IPS-18c (cell line): ENCODE measurements at regions not wholly inside any gene's neighbourhood (a gene's known extent, or its start where the extent isn't known, plus 50 kb on each side); places are given as distances from the start of the nearest gene placed in this dataset.
A peak's percentile ranks its signal among the peaks of the same experiment; 100 is the strongest.

ENCODE experiments used
- H3K4me3 ChIP-seq: 2 replicates; pipeline ENCODE4 v1.7.0; 2013; ENCODE audit warnings: low read depth, mild to moderate bottlenecking, low read length, moderate library complexity; ENCODE audit not compliant: insufficient read depth
- H3K9me3 ChIP-seq: one replicate; pipeline ENCODE4 v1.6.1; 2013; ENCODE audit warnings: mild to moderate bottlenecking, low read length, moderate library complexity; ENCODE audit not compliant: control insufficient read depth, insufficient read depth

DNA sequence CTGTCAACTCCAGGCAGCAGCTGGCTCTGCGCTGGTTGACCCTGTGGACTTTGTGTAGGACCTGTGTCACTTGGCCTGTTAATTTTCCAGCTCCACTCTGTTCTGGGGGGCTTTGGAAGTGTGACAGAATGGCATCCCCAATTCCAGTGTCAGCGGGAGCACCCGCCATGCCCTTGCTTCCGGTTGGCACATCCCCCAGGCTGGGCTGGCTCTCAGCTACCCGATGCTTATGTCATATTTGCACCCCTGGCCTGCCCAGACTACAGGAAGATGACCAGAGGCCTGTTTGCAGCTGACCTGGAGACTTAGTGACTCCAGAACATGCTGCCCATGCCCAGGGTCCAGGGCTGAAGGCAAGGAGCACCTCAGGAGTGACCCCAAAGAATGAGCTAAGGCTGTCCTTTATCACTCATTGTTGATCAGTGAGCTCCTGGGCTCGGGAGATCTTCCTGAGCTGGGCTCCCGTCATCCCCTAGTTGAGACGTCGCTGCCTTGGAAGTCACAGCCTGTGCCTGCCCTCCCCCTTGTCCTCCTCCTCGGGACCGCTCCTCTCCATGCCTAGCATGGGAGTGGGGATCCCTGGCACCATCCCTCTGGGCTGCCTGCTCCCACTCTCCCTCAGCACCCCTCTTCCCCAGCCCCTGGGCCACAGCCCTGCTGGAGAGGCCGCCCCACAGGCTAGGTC lies 163.4 kb upstream of the RTL1 start:
- Histone ChIP-seq H3K4me3 (no peak overlapping the region), H3K9me3 (no peaks in the 10 kb centered on the region)

DNA sequence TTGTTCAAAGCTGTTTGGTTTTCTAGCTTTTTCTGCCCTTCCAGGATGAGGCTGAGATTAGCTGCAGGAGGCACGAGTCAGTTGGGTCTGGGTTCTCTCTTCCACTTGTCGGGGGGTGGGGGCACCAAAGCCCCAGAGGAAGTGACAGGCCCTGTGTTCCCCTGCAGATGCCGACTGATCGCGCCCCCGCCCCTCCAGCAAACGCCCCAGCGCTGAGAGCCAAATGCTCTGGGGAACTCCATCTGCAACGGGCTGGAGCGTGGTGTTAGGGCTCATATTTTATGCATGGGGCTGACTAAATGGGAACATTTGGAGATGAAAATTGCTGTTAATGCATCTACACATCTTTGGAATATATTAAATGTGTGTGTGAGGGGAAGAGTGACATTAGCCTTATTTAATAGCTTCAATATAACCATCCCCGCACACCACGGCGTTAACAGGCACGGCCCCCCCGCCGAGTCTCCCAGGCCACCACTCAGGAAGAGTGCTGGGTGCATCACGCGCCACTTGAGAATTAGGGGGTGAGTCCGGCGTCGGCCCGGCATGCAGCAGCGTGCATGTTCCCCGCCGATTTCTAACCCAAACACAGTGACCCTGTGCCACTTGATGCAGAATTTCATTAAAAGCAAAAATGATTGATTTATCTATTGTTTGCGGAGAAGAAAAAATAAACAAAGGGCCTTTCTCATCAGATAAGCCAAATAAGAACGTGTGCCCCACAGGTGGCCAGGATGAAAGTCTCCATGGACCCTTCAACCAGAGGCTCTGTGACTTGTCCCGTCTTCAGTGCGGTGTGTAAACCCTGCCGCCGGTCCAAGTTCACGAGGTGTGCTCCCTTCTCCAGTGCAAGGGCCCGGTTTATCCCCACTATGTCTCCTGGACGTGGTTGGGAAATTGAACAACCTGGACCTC lies 165.0 kb upstream of the RTL1 start:
- H3K4me3 ChIP-seq, result no peak overlapping the region
- peaks cover 2% of the 10 kb centered on the region for H3K9me3 ChIP-seq

DNA sequence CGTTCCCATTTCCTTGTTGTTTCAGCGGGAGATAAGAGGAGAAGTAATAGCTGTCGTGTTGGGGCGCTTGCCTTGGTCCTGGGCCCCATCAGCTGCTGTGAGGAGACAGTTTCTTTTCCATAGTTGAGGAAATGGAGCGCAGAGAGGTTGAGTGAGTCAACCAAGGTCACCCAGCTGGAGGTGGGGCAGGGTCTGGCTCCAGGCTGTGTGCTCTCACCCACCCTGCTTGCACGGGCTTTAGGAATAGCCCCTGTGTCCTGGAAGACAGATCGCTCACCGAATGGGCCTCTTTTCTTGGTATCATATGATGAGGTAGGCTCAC lies 165.7 kb upstream of the RTL1 start:
- Histone ChIP-seq H3K4me3 (no peak overlapping the region), H3K9me3 (peaks cover 2% of the 10 kb centered on the region)

DNA sequence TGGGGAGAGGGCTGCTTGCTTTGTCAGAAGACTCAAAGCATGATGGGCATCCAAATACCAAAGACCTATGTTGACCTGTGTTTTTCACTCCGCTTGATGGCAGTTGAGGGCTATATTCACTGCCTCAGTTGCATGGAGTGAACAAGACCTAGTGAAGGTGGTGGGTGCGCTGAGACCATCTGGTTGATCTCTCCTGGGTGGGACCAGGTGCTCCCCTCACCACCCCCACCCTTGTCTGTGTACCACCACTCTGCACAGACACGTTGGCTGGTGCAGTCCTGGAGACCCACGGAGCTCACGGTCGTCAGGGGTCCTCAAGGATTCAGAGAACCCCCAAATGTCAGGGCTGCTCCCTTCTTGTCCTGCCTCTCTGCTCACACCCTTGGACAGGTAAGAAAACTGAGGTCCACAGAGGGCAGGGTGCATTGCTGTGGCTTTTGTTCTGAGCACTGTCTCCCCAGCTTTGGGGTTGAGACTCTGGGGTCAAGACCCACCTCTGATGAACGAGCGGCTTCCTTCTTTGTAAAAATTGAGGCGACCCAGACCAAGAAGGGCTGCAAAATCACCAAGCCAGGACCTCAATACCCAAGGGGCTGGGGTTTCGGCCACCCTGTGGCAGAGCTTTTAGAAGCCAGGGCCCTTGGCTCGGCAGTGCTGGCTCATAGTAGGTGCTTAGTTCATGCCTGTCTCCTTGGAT lies 166.3 kb upstream of the RTL1 start:
- peaks cover 2% of the 10 kb centered on the region for H3K9me3 ChIP-seq
- no peak overlapping the region for H3K4me3 ChIP-seq

DNA sequence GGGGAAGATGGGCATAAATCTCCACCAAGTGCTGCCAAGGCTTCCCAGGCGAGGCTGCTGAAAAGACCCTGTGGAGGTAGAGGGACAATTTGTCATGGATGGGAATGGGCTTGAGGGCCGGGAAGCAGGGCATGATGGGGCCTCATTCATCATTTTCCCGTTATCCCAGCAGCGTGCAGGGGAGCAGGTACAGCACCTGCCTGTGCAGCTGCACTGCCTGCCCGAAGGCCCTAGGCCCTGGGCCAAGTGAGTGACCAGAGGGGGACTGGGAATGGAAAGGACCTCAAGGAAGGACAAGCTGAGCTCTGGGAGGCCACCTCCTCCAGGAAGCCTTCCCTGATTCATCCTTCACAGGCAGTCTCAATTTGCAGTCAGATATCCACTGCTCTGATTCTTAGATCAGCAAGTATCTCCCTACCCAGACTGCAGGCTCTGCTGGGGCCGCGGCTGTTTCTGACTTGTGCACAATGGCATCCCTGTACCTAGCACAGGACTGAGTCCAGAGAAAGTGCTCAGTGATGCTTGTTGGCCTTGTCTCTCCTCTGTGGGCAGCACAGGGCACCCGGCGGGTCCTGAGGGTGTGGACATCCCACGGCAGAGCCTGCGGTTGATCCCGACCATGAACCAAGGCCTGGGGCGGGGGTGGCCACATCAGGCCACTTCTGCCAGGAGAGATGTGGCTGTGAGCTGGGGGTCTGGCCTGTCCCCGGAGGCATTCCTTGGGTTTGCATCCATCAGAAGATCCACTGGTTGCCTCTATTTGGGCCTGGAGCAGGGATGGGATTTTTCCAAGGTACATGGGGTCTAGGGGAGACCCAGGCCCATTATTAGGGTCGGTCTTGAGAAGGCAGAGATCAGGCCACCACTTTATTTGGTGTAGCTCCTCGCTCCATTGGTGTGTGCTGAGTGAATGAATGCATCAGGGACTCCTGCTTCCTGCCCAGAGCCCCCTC lies 167.3 kb upstream of the RTL1 start:
- Histone ChIP-seq H3K9me3 (peaks cover 2% of the 10 kb centered on the region), H3K4me3 (no peak overlapping the region)

DNA sequence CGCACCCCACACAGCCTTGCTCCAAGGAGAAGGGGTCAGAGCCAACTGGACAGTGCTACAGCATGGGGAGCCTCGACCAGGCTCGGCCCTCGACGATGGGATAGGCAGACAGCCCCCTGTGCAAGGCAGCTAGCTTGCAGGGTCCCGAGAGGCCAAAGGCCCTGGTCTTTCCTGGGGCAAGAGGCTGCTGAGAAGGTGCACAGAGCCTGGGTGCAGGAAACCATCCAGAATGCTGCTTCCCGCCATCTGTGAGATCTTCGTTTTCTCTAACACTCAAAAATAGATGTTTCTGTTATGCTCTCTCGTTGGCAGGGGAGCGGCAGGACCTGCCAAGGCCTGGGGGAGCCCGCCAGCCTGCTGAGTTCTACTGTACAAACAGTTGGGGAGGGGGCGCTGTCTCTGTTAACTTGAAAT lies 168.0 kb upstream of the RTL1 start:
- H3K9me3 ChIP-seq, result peaks cover 2% of the 10 kb centered on the region
- H3K4me3 ChIP-seq, result no peak overlapping the region

DNA sequence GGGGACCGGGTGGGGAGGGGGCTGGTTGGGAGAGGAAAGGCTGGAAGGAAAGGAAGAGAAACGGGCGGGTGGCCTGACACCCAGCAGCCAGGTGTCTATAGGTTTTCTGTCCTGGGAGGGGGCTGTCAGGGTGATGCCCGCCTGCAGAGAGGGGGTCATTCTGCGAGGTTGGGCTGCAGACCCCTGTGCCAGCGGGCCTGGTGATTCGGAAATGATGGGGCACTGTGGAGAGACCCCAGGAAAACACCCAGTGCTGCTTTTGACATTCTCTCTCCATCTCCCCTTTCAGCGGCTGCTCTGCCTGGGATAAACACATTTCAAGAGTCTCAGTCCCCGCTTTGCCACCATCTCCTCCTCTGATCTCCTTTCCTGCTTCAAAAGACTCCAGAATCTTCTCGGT lies 168.5 kb upstream of the RTL1 start:
- H3K9me3 ChIP-seq, result peaks cover 2% of the 10 kb centered on the region
- no peak overlapping the region for H3K4me3 ChIP-seq

DNA sequence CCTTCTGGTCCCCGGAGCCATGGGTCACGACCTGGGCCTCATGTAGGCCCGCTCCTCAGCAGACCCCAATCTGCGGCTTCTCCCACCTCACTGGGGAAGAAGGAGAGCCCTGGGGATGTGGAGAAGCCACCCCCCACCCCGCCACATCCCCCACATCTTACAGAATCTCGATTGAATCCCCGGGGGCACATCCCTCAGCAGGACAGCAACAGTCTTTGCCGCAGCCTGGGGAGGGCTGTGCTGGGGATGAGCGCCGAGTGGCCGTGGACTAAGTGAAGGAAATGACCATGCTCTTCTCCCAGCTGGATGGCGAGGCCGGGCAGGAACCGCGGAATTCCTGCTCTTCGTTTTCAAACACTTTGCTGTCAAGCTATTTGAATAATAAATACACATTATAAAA lies 169.0 kb upstream of the RTL1 start:
- peaks cover 2% of the 10 kb centered on the region for H3K9me3 ChIP-seq
- no peak overlapping the region for H3K4me3 ChIP-seq

DNA sequence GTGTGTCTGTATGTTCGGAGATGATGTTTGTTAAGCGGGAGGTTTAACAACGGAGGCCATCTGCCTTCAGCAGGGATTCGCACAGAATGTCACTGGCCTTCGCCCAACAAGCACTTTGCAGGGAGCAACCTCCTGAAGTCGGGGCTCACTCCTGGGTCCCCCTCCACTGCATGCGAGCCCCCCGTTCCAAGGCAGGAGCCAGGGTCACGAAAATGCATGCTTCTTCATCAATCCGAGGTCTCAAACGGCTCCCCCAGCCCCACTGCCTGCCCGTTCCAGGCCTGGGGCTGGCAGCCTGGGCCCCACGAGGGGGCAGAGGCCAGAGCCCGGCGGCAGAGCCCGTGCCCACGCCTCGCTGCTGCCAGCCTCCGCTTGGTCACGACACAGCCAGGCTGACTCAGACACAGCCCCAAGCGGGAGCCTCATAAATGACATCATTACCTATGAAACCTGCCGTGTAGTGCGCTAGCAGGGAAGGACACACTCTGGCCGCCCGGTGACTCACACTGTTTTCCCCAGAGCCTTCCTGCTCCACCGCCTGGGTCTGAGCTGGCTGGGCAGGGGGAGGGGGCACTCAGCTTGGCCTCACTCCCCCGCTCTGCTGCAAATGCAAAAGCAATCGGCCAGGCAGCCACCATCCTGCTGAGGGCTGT lies 169.5 kb upstream of the RTL1 start:
- H3K4me3 ChIP-seq, result no peak overlapping the region
- H3K9me3 ChIP-seq, result peaks cover 2% of the 10 kb centered on the region

DNA sequence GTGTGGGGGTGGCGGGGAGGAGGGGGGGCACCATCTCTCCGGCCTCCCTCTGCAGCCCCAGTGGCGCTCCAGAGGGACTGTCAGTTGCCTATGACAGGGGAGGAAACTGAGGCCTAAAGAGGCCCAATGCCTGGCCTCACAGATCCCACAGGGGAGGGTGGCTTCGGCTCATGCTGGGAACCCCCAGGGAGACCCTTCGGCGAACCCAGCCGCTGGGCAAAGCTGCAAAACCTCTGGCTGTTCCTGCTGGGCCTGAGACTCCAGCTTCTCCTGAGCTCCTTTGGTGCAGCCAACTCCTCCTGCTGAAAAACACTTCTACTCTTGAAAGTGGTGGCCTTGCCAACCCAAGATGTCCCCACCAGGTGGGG lies 170.1 kb upstream of the RTL1 start:
- H3K4me3 ChIP-seq, result no peak overlapping the region
- H3K9me3 ChIP-seq, result peaks cover 2% of the 10 kb centered on the region

DNA sequence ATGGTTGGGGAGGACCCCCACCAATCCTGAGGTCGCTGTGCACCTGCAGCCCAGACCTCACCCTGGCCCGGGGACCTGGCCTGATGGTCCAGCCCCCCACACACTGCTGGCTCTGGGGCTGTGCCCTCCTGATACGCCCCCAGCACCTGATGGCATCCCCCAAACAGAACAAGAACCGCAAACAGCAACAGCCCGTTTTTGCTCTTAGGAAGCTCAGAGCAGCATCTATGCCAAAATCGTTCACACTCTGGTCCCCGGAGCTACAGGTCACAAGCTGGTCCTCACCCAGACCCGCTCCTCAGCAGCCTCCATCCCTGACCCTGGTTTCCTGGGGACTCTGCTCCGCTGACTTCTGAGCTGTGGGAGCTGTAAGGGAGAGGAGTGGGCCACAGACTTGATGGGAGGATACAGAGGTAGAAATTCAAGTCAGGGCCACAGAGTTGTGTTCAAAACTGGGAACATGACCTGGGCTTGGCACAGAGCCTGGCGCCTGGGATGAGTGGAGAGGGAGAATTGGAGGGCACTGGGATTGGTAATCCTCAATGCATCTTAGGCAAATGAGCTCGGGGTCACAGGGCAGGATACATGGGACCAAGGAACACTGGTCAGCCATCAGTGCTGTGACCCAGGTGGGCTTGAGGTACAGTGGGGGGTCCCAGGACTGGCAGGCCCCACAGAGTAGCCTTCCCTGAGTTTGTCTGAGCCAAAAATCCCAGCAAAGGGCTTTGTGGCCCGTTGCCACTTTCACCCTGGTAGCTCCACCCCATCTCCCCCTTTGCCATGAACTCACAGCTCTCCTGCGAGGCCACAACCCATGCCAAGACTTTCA lies 170.9 kb upstream of the RTL1 start:
- Histone ChIP-seq H3K9me3 (peaks cover 2% of the 10 kb centered on the region), H3K4me3 (no peak overlapping the region)

DNA sequence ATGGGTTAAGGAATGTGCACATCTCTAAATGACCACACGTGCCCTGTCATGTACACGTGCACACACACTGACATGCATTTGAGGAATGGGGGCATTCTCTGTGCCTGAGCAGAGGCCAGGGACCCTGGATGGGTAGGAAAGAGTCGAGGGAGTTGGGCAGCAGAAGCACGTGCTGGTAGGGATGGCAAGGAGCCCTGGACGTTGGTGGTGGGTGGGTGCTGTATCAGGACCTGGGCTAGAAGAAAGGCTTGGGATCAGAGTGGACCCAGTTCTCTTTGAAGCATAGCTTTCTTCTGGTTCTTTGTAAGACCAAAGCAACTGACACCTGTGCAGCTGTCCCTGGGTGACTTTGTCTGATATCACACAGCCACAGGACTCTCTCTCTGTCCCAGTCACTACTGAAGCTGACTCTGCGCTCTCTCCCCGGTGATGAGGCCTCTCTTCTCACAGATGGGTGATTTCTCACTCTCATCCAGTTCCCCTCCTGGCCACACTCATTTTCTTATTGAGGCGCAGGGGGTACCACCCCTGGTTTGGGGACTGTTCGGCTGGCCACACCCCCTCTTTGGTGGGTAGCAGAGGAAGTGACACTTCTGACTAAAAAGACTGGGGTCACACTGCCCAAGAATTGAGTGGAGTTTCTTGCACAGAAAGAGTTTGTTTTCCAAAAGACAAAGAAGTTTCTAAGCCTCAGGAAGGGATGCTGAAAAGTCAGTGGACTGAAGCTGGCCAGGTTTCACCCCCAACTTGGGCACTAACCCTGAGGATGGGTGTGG lies 171.7 kb upstream of the RTL1 start:
- Histone ChIP-seq H3K9me3 (peaks cover 2% of the 10 kb centered on the region), H3K4me3 (no peak overlapping the region)

DNA sequence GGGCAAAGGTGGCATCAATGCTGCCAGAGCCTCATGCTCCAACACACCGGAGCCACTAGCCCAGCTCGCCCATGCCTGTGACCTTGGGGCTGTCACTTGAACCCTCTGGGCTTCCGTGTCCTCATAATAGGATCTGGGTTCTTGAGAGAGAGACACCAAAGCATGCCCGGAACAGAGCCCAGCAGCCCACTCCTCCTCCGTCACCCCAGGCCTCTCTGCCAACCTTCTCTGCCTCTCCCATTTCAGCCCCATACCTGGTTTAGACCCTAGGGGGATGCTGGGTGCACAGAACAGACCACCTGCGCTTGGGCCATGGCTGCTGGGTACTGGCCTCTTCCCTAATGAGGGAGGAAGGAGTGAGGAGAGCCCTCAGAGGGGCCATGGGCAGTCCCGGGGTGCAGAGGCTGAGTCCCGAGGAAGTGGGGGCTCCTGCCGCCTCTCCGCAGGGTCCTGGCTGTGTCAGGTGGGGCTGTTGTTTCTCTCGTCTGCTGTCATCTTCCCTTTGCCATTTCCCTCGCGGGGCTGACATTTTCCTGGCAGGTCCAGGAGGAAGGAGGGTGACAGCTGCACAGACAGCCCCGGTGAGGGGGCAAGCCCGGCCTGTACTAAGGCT lies 172.4 kb upstream of the RTL1 start:
- H3K4me3 ChIP-seq, result no peak overlapping the region; the same call in 1 of the 2 replicates
- H3K9me3 ChIP-seq, result peaks cover 2% of the 10 kb centered on the region

DNA sequence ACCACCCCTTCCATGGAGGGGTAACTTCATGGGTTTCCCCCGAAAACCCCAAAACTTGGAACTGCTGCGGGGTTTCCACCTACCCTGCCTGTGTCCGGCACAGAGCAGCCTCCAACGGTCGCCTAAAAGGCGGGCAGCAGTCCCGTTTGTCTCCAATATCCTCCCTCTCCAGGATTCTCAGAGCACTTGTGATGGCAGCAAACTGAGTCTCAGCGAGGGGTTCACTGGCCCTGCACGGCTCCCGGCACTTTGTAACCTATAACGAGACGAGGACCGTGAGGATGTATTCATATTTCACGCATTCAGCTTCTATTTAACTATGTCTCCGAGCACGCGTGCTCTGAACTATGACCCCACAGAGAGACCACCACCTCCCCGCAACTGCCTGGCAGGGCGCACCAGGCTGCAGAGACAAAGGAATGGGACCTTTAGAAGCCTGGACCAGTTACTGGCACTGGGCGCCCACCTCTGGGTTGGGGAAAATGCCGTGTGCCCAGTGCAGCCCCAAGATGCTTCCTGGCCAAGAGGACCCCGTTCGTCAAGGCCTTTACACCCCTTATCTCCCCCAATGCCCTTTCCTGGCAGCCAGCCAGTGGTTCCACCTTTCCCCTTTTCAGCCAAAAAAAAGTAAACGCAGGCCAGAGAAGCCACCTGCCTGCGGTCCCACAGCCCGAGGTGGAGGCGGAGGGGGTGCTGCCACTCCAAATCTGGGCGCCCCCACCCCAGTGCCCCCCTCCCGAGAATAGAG lies 173.1 kb upstream of the RTL1 start:
- Histone ChIP-seq H3K4me3 (peak overlapping the region; percentile 9; the same call in 1 of the 2 replicates), H3K9me3 (peaks cover 2% of the 10 kb centered on the region)
